T-helper 1 cell (primary cell): ENCODE measurements at regions not wholly inside any gene's neighbourhood (a gene's known extent, or its start where the extent isn't known, plus 50 kb on each side); places are given as distances from the start of the nearest gene placed in this dataset.
"Not testable (repeated sequence)": the region's sequence is repeated elsewhere in the genome, so short reads cannot be mapped to it uniquely, and the experiment has no call there.

Source experiments
- DNase-seq, 5 donors: peaks; one replicate each; pipeline ENCODE4 v3.0.0-alpha.2; 2012 to 2020

DNA sequence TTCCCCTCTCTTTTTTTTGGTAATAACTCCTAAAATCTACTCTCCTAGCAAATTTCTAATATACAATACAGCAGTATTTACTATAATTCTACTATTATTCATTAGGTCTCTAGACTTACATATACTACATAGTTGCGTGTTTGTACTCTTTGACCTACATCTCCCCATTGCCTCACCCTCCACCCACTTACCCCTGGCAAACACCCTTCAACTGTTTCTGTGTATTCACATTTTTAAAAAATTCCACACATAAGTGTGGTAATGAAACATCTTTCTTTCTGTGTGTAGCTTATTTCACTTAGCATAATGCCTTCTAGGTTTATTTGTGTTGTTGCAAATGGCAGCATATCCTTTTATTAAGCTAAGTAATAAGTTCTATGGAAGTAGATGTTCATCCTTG is 336.0 kb downstream of the CCDC85A start:
- no peak for DNase-seq

DNA sequence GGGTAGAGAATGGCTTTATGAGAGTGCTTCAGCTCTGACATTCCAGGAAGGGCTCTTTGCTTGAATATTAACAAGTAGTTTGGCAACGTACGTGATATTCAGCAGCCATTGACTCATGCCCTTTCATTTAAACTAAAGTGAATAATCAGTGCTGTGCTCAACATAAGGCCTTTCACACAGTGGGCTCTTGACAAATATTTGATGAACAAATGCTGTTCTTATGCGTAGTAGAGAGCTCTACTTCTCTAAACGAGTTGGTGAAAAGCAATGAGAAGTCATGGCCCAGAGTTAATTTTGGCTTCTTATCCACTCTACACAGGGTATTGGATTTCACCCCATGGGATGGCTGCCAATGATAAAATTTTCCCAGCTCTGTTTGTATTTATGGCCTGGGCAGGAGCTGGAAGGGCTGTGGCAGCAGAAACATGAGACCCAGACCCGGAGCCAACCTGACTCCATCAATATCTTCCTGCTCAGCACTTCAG is 338.9 kb downstream of the CCDC85A start:
- no peak for DNase-seq

DNA sequence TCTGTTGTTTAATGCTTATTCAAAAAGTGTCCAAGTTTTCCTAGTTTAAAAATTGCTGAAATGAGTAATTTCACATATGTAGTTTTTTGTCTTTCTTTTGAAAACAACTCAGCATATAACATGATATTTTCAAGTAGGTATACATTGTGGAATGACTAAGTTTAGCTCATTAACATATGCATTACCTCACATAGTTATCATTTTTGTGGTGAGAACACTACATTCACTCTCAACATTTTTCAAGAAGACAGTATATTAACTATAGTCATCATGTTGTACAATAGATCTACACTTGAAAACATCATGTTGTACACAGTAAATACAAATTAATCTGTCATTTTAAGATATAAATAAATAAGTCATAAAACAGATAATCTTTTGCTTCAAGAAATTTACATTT is 340.0 kb downstream of the CCDC85A start:
- no peak for DNase-seq

DNA sequence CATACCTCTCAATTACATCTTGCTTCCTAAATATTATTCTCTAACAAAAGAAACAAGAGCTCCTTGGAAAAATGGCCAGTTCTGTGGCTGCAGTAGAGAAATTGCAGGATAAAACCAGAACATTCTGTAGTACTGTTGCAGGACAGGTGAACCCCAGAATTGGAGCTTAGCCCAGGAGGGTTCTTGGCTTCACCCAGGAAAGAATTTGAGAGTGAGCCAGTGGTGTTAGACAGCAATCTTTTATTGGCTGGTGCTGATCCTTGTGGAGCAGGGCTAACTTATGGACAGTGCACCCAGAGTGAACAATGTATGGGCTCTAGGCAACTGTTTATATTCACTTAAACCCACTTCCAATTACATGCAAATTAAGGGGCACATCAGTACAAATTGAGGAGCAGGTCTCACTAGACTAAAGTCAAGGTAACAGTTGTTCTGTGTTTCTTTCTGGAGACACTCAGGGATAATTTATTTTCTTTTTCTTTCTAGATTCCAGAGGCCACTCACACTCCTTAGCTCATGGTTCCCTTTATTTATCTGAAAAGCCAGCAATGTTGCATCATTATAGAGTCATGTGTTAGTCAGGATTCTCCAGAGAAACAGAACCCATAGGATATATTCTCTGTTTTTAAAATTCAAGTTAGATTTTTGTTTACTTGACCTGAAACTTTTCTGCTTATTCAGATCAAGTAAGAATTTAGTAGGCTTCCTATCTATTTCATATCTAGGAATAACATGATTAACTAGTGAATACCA is 348.1 kb downstream of the CCDC85A start:
- DNase-seq = no peak

DNA sequence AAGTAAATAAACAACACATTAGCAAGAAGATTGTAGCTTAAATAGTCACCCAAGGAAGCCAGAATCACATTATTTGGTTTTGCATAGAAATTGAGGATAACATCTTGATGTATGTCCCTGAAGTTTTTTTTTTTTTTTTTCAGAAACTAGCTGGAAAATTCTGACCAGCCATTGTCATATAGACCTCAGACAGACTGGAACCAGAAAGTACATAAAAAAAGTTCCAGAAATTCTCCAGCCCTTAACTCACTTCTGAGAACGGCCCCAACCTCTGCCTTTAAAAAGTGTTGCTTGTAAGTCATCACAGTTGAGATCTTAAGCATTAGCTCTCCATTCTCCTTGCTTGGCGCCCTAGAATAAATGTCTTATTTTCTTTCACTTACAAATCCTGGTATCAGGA is 350.5 kb downstream of the CCDC85A start:
- no peak for DNase-seq

DNA sequence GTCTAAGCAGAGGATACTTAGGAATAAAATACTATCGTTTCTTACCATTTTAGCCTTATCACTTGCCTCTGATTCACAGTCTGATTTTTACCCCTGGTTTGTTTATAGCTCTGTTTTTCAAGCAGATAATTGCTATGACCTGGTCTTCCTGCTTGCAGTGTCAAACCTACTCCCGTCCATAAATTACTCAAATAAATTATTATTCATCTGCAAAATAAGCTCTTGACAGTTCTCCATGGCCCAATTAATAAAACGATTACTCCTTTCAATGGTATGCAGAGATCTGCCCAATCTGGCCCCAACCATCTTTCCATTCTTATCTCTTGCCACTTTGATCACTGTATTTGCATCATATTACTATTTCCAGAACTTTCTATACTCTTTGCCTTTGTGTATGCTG is 354.0 kb downstream of the CCDC85A start:
- no peak for DNase-seq

DNA sequence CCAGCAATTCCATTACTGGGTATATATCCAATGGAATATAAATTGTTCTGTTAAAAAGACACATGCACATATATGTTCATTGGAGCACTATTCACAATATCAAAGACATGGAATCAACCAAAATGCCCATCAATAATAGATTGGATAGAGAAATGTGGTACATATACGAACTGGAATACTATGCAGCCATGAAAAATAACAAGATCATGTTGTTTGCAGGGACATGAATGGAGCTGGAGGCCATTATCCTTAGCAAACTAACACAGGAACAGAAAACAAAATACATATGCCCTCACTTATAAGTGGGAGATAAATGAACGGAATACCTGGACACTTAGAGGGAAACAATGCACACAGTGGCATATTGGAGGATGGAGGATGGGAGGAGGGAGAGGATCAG is 355.8 kb downstream of the CCDC85A start:
- DNase-seq = no peak

DNA sequence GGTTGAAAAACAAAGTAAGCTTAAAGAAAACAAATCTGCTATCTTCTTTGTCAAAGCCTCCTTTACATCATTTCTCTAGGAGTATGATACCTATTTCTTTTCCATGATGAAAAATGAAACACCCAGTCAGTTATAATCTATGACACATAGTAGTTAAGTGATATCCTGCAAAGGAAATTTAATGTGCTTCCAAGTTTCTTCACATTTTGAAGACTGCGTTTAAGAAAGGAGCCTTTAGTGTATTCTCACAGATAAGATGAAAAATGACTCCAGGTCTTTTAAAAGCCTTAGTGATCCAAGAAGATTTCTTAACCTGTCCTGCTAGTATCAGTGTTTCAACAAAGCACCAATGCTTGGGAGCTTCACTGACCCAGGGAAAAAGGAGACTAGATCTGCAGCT is 356.7 kb downstream of the CCDC85A start:
- DNase-seq = no peak

DNA sequence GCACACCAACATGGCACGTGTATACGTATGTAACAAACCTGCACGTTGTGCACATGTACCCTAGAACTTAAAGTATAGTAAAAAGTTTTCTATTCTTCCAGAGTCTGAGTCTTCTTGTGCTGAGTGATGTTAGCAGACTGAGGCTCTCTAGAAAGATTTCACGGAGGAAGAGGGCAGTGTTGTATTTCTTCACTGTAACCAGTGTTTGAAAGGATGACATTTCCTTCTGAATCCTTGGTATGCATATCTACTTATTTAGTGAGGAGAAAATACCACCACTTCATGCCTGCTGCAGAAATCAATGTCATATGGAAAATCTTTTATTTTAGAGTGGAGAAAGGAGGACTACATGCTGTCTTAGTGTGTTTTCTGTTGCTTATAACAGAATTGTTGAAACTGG is 357.1 kb downstream of the CCDC85A start:
- DNase-seq = no peak

DNA sequence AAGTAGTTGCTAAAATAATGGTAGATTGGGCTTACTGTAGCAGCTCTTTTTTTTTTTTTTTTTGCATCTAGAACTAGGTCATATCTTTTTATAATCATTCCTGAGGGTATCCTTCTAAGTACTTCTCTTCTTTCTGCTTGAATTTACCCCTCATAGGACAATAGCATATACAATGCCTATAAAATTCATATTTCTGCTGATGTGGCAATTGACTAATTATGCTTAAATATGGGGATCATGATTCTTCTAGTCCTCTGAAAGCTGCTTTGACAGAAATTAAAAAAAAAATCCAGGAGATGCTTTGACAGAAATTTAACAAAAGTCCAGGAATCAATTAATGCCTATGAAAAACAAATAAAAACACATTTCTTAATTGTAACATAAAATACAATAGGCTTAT is 358.4 kb downstream of the CCDC85A start:
- DNase-seq = no peak

DNA sequence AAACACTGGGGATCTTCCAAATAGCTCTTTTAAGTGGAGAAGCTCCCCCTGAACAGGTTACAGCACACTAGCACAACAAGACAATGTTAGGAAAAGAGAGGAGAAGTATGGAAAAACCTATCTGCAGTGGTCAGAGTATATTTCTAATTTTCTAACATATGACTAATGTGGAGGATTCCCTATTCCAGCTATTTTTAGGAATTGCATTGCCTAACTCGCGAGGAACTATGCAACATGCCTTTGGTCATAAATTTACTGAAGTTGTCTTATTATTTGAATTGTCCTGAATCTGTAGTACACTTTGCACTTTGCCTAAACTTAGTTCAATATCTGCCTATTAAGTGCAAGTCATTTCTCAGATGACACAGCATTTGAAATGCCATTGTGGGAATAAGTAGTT is 381.4 kb downstream of the CCDC85A start:
- no peak for DNase-seq

DNA sequence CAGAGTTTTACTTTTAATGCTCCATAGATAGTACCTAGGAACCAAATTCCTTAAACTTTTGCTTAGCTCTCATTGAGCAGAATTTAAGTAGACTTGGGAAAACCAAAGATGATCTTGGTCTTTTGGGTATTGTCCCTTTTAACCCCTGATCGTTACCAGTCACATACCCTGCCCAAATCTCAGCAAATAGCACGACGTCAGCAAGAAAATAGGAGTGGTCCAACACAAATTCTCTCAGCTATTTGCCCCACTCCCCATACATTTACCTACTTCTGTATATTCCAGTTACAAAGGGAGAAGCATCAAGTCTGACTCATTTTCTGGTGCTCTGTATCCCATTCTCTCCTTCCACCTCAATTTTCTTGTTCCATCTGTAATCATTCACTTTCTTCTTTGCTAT is 387.3 kb downstream of the CCDC85A start:
- DNase-seq = no peak

DNA sequence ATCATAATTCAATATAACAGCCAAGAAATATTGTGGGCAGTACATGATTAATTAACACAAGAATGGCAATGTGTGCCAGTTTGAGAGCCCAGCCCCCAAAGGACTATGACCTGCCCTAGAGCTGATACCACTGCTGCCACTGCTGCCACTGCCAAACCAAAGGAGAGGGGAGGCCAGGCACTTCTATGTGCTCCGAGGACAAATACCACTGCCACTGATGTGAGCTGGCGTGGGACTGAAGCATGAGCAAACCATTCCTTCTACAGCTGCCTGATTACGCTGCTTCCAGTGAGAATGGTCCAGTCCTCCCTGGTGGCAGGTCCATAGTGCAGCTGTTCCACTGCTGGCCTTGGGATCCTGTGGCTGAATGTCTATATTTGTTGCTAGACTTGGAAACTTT is 392.2 kb downstream of the CCDC85A start:
- no peak for DNase-seq

DNA sequence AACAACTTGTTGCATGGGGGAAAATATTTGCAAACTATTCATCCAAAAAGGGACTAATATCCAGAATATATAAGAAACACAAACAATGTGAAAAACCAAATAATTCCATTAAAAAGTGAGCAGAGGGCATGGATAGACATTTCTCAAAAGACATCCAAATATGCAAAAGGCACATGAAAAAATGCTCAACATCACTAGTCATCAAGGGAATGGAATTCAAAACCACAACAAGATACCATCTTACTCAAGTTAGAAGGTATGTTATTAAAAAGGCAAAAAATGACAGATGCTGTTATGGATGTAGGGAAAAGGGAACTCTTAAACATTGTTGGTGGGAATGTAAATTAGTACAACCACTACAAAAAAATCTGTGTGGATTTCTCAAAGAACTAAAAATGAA is 396.5 kb downstream of the CCDC85A start:
- no peak for DNase-seq

DNA sequence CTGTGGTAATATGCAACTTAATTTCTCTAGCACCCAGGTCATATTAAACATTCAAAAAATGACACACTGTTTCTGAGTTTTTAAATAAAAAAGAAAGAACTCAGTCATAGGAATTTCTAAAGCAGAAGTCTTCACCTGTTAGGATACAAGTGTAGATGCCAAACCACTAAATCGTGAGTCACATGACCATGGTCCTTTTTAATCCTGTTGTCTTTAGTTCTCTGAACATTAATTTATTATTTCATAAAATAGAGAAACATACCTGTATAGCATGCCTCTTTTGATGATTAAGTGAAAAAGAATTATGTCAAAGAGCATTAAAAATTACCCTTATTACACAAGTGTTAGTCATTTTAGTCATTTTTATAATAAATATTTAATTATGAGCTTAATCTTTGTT is 398.8 kb downstream of the CCDC85A start:
- DNase-seq = no peak

DNA sequence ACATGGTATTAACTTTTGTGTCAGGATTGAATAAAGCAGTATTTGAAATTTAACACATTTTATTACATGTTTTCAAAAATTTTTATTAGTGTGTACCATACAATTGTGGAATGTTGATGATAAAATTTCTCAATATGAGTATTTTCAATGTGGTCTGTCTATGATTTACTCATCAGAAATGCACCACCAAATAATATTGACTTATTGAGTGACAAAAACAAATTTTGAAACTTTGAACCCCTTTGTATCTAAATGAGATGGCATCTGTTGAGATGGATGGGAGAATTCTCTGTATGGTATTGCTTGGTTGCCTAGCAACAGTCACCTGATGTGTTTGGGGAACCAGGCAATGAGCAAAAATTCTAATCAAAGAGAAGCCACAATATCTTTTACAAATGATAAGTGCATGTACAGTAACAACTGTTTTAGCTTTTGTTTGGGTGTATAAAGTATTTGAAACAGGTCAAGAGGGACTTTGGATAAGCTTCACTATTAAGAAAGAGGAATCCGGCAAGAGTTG is 400.1 kb downstream of the CCDC85A start:
- DNase-seq = no peak

DNA sequence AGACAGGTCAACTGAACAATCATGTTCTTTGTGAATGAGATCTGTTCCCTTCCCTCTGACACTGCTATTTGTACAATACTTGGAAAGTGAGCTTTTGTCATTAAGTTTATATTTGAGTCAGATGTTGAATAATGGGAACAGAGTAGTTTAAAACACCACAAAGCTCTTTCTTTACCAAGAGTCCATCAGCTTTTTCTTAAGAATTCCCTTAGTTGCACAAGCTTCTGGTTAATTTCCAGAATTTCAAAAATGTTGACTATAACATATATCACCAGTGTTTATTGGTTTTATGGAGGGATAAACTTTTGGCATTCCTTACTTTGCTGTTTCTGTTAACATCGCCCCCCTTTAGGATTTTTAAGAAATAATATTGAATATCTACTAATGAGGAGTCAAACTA is 403.7 kb downstream of the CCDC85A start:
- DNase-seq = no peak

DNA sequence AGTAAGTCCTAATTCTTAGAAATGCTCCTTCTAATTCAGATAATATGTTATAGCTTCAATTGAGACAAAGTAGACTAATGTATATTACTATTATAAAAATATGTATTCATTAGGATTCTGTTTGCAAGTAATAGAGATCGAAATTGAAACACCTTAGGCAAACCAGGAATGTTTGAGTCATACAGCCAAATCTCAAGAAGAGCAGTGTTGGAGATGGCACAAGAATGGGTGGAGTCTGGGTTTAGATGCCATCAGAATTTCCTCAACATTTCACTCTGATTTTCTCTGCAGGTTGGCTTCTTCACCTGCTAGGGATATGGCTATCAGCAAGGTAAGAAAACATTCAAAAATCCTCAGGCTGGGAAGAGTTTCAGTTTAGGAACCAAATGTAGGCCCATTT is 405.4 kb downstream of the CCDC85A start:
- no peak for DNase-seq

DNA sequence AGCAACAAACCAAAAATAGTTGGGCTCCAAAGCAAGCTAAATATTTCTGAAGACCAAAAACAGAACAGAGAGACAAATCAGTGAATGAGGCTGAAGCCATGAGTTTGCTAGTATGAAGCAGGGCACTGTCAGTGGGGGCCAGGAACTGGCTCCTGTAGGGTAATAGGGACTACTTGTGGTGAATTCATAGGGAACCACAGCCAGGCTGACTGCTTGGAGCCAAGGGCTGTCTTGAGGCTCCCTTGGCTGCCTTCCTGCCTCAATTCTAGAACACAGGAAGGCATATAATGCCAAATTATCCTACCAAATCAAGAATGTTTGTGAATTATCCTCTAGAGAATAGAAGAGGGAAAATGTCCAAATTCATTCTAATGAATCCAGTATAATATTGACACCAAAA is 406.0 kb downstream of the CCDC85A start:
- DNase-seq = no peak

DNA sequence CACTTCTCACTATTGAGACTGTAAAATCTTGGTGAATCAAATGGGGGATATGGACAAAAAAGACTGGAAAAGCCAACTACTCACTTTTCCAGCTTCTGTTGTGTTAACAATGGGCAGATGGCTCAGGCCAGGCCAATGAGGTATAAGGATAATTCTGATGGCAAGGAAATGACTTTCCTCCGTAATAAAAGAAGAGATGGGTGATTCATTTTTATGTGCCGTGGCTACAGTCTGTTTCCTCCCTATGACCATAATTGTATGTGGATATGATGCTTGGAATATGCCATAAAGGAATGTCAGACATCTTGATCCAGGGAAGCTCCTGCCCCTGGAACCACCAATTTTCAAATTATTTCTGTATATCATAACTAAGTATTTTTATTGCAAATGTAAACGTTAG is 406.8 kb downstream of the CCDC85A start:
- DNase-seq = no peak

DNA sequence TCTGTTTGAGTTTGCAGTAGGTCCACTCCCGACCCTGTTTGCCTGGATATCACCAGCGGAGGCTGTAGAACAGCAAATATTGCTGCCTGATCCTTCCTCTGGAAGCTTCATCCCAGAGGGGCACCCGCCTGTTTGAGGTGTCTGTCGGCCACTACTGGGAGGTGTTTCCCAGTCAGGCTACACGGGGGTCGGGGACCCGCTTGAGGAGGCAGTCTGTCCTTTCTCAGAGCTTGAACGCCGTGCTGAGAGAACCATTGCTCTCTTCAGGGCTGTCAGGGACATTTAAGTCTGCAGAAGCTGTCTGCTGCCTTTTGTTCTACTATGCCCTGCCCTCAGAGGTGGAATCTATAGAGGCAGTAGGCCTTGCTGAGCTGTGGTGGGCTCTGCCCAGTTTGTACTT is 422.3 kb downstream of the CCDC85A start:
- not testable (repeated sequence) for DNase-seq

DNA sequence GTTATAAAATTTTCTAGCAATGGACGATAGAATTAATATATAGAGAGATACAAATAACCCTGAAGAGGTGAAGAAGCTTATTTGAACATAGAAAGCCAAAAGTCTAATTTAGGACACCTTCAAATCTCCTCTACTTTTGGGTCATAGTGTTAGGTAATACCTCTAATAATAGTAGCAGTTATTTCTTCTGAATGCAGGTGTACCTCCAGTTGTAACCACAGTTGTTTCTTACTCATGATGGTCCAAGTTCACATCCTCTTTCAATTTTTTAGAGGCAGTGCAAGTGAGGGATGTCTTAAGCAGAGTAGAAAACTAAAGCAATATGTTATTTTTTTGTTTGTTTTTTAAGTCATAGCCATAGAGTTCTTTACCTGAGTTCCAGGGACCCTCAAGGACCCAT is 429.5 kb downstream of the CCDC85A start:
- DNase-seq = no peak

DNA sequence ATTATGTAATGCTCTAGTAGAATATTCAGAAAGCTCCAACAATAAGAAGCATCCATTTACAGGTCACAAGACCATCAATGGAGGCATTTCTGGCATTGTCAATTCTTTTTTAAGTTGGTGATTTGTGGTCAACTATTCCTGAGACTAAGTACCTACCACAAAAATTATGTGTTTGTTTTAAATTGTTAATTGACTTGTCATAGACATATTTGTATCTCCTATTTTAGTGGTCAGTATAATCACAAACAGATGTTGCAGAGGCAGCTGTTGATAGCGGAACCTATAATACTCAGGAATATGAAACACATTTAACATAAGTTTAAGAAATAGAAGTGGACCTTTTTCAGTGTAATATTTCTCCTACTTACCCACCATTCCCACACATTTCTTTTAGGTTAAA is 430.1 kb downstream of the CCDC85A start:
- DNase-seq = no peak

DNA sequence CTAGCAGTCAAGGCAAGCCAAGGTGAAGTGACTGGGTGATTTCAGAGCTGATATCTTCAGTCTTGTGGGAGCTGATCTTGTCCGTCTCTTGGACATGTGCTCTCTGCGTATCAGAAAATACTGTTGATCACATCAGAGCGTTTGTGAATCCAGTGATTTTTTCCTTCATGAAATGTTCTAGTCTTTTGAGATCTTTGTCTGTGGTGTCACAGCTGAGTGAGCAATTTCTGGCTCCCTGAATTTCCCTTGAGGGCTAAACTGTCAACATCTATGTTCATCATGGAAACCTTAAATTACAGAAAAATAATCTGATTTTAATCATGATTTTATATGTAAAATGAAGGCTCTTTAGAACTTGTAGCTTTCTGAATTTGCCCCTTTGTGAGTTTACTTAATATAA is 432.0 kb downstream of the CCDC85A start:
- DNase-seq = no peak

DNA sequence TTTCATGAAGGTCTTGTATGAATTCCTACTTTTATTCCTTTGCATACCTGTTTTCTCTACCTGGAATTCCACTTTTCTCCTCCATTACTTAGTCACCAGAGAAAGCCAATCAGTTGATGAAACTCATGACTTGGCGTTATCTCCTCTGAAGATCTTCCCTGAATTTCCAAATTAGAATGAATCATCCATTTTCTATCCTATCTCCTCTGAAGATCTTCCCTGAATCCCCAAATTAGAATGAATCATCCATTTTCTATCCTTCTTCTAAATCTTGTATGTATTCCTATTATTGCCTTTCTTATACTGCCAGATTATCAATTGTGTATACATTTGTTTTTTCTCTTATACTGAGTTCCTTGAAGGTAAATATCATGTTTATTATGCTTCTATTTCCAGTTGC is 440.4 kb downstream of the CCDC85A start:
- DNase-seq = no peak
